PC-9 (cell line): ENCODE measurements at regions not wholly inside any gene's neighbourhood (a gene's known extent, or its start where the extent isn't known, plus 50 kb on each side); places are given as distances from the start of the nearest gene placed in this dataset.

Experiments
- BruUV-seq: library from RNA; stranded (reverse); fragments of 400-500 nt; replicated peaks from 2 replicates; lab custom pipeline; 2021; lab: Mats Ljungman, UMichigan
- CTCF ChIA-PET: fragments of 300-600 bp; sonication (Branson Sonifier 250); formaldehyde crosslinking; loops from one replicate; lab custom pipeline; 2022; ENCODE audit warnings: antibody characterized with exemption; lab: Charles Lee
- POLR2A ChIA-PET: fragments of 300-600 bp; sonication (Branson Sonifier 250); formaldehyde crosslinking; loops from one replicate; lab custom pipeline; 2022; ENCODE audit warnings: antibody characterized with exemption; ENCODE audit not compliant: unreplicated experiment; lab: Charles Lee
- DNase-seq, 2 experiments: peaks; one replicate each; pipeline versions ENCODE4 v3.0.0 to v3.0.0-alpha.2; 2015 to 2022; ENCODE audit warnings: mixed read lengths in 1 of 2
- H2AFZ ChIP-seq: fragments of 200-600 bp; sonication (generic); 2 replicates; pipeline ENCODE4 v1.8.1; 2017; ENCODE audit warnings: antibody characterized with exemption
- H3F3A ChIP-seq: fragments of 200-600 bp; sonication (generic); 2 replicates; pipeline ENCODE4 v1.8.1; 2017; ENCODE audit warnings: antibody characterized with exemption, mild to moderate bottlenecking, low read depth; ENCODE audit not compliant: insufficient read depth
- H3K27ac ChIP-seq: fragments of 200-600 bp; sonication (generic); 2 replicates; pipeline ENCODE4 v1.6.1; 2016; ENCODE audit warnings: mixed run types
- H3K27me3 ChIP-seq: fragments of 200-600 bp; sonication (generic); 2 replicates; pipeline ENCODE4 v1.6.1; 2016; ENCODE audit warnings: low read depth, mixed run types; ENCODE audit not compliant: insufficient read depth
- H3K36me3 ChIP-seq: fragments of 200-600 bp; sonication (generic); 2 replicates; pipeline ENCODE4 v1.6.1; 2016; ENCODE audit warnings: low read depth, mixed run types
- H3K4me1 ChIP-seq: fragments of 200-600 bp; sonication (generic); replicated peaks from 2 replicates; pipeline ENCODE4 v1.6.1; 2016; ENCODE audit warnings: mixed run types; ENCODE audit not compliant: insufficient read depth
- H3K4me2 ChIP-seq: fragments of 200-600 bp; sonication (generic); 2 replicates; pipeline ENCODE4 v1.6.1; 2017; ENCODE audit warnings: mixed run types
- H3K4me3 ChIP-seq: fragments of 200-600 bp; sonication (generic); 2 replicates; pipeline ENCODE4 v1.6.1; 2016; ENCODE audit warnings: mixed run types
- H3K79me2 ChIP-seq: fragments of 200-600 bp; sonication (generic); 2 replicates; pipeline ENCODE4 v1.6.1; 2017; ENCODE audit warnings: low read depth, mixed run types
- H3K9me2 ChIP-seq: fragments of 200-600 bp; sonication (generic); 2 replicates; pipeline ENCODE4 v1.8.1; 2017; ENCODE audit warnings: mild to moderate bottlenecking; ENCODE audit not compliant: insufficient read depth
- H3K9me3 ChIP-seq: fragments of 200-600 bp; sonication (generic); 2 replicates; pipeline ENCODE4 v1.8.1; 2016; ENCODE audit warnings: low read depth; ENCODE audit not compliant: insufficient read depth
- H4K20me1 ChIP-seq: fragments of 200-600 bp; sonication (generic); 2 replicates; pipeline ENCODE4 v1.8.1; 2017; ENCODE audit not compliant: insufficient read depth
- EZH2 ChIP-seq: fragments of 200-600 bp; sonication (generic); IDR thresholded peaks from 2 replicates; pipeline ENCODE4 v1.8.0; 2017; ENCODE audit warnings: antibody characterized with exemption, low read depth
- intact Hi-C: fragments of 100-400 bp; cut with micrococcal nuclease; formaldehyde crosslinking; loops from one replicate; pipeline ENCODE4 v1.10.0; 2022; ENCODE audit not compliant: unreplicated experiment
- TF ChIP-seq, protein P1 (sequence below): fragments of 200-600 bp; sonication (generic); conservative IDR thresholded peaks from 2 replicates; pipeline ENCODE4 v1.6.1; 2017; ENCODE audit warnings: mixed run types, antibody characterized with exemption, mild to moderate bottlenecking, moderate library complexity

DNA sequence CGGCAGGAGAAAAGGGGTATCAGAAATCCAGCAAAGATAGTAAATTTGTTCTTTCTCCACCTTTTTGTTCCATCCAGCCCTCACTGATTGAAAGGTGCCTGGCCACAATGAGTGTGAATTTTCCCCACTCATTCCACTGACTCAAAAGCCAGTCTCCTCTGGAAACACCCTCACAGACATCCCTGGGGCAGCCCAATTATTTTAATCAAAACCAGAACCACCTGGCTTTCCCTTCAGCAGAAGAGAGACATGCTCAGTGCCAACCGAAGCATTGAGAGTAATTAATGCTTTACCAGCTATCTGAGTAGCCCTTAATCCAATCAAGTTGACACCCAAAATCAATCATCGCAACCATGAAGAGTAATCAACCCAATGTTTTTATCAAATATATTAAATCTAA, 1129.6 kb upstream of the GBE1 start:
- CTCF ChIA-PET: no interaction called here
- BruUV-seq: no TSS peak
- Histone ChIP-seq H3K4me1 (no peaks in the 10 kb centered on the region), H3F3A (no peaks in the 10 kb centered on the region), H3K9me3 (no peaks in the 10 kb centered on the region), H3K79me2 (no peaks in the 10 kb centered on the region), H2AFZ (0 out of 2 replicates have a peak overlapping the region, but pooled peaks have one; percentile 17), H4K20me1 (no peaks in the 10 kb centered on the region), H3K9me2 (no peaks in the 10 kb centered on the region), H3K36me3 (no peaks in the 10 kb centered on the region), H3K27ac (no peak overlapping the region), H3K27me3 (no peaks in the 10 kb centered on the region), H3K4me3 (no peak overlapping the region), H3K4me2 (no peak overlapping the region)
- POLR2A ChIA-PET: no interaction called here
- intact Hi-C loops: no loop called here
- TF ChIP-seq, protein P1, sequence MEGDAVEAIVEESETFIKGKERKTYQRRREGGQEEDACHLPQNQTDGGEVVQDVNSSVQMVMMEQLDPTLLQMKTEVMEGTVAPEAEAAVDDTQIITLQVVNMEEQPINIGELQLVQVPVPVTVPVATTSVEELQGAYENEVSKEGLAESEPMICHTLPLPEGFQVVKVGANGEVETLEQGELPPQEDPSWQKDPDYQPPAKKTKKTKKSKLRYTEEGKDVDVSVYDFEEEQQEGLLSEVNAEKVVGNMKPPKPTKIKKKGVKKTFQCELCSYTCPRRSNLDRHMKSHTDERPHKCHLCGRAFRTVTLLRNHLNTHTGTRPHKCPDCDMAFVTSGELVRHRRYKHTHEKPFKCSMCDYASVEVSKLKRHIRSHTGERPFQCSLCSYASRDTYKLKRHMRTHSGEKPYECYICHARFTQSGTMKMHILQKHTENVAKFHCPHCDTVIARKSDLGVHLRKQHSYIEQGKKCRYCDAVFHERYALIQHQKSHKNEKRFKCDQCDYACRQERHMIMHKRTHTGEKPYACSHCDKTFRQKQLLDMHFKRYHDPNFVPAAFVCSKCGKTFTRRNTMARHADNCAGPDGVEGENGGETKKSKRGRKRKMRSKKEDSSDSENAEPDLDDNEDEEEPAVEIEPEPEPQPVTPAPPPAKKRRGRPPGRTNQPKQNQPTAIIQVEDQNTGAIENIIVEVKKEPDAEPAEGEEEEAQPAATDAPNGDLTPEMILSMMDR: no peak
- no peak for TF ChIP-seq EZH2
- DNase-seq: no peak

DNA sequence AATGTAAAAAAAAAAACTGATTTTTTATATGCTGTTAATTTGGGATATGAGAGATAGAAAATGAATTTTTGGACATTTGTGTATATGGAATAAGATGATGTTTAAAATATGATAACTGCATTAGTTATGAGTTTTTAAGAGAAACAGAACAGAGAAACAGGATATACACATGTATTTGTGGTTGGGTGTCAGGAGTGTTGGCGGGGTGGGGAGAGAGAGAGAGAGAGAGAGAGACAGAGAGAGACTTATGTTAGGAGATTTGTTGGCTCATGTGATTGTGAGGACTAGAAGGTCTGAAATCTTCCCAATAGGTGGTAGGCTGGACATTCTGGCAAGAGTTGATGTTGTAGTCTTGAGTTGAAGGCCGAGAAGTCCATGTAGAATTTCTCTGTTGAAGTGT, 1121.6 kb upstream of the GBE1 start:
- CTCF ChIA-PET: no interaction called here
- Histone ChIP-seq H3K27me3 (no peaks in the 10 kb centered on the region), H2AFZ (no peak overlapping the region), H3K9me2 (no peaks in the 10 kb centered on the region), H3K27ac (no peak overlapping the region), H3K36me3 (no peaks in the 10 kb centered on the region), H3K4me3 (no peak overlapping the region), H3K4me1 (no peaks in the 10 kb centered on the region), H3K4me2 (no peak overlapping the region), H3K79me2 (no peaks in the 10 kb centered on the region), H3F3A (no peaks in the 10 kb centered on the region), H4K20me1 (no peaks in the 10 kb centered on the region; the same call in 1 of the 2 replicates), H3K9me3 (no peaks in the 10 kb centered on the region)
- TF ChIP-seq EZH2: no peak
- TF ChIP-seq, protein P1: no peak
- DNase-seq: no peak
- intact Hi-C loops: no loop called here
- BruUV-seq: no TSS peak
- POLR2A ChIA-PET: no interaction called here

DNA sequence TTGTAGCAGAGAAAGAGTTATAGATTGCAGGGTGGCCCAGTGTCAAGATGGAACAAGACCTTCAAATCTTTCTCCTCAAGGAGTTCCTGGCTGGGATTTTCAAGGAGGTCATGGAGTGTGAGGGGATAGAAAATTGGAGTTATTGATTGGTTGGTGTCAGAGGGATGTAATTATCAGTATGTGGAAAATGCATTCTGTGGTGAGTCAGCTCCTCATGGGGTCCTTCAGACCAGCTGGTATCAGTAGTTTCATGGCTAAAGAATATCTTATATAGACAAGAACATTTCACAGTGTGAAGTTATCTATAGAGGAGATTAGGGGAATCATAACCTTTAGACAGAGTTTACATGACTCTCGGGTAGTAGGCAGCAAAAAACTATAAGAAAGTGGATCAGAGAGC, 1114.0 kb upstream of the GBE1 start:
- H3K27ac ChIP-seq: no peak overlapping the region
- H3K36me3 ChIP-seq: no peaks in the 10 kb centered on the region
- no peaks in the 10 kb centered on the region for H3K4me1 ChIP-seq
- no peak overlapping the region for H3K4me2 ChIP-seq
- H2AFZ ChIP-seq: no peak overlapping the region
- ChIA-PET POLR2A (no interaction called here), CTCF (no interaction called here)
- DNase-seq: no peak
- no TSS peak for BruUV-seq
- H3K27me3 ChIP-seq: no peaks in the 10 kb centered on the region
- H3K4me3 ChIP-seq: no peak overlapping the region
- H4K20me1 ChIP-seq: no peaks in the 10 kb centered on the region
- intact Hi-C loops: no loop called here
- no peaks in the 10 kb centered on the region for H3F3A ChIP-seq
- no peaks in the 10 kb centered on the region for H3K9me2 ChIP-seq
- H3K9me3 ChIP-seq: no peaks in the 10 kb centered on the region
- TF ChIP-seq, protein P1: no peak
- TF ChIP-seq EZH2: no peak
- no peaks in the 10 kb centered on the region for H3K79me2 ChIP-seq
